A673 (cell line): ENCODE measurements at regions not wholly inside any gene's neighbourhood (a gene's known extent, or its start where the extent isn't known, plus 50 kb on each side); places are given as distances from the start of the nearest gene placed in this dataset.

Source experiments
- BruUV-seq: library from RNA; stranded (reverse); fragments of 400-500 nt; replicated peaks from 2 replicates; lab custom pipeline; 2021; lab: Mats Ljungman, UMichigan
- CTCF ChIA-PET: fragments of 300-600 bp; sonication (Branson Sonifier 250); formaldehyde crosslinking; loops from one replicate; lab custom pipeline; 2022; ENCODE audit warnings: antibody characterized with exemption; lab: Charles Lee
- POLR2A ChIA-PET: fragments of 300-600 bp; sonication (Branson Sonifier 250); formaldehyde crosslinking; loops from one replicate; lab custom pipeline; 2022; ENCODE audit warnings: antibody characterized with exemption; ENCODE audit not compliant: low non-redundant PET; lab: Charles Lee
- DNase-seq: peaks from one replicate; pipeline ENCODE4 v3.0.0-alpha.2; 2015; ENCODE audit warnings: low spot score
- H3K27ac ChIP-seq: fragments of 200-600 bp; sonication (generic); 2 replicates; pipeline ENCODE4 v1.5.1; 2016; ENCODE audit warnings: mixed run types, low read depth, mild to moderate bottlenecking, mixed read lengths, antibody characterized with exemption, low read length; ENCODE audit not compliant: poor library complexity, severe bottlenecking
- H3K27me3 ChIP-seq: fragments of 200-600 bp; sonication (generic); replicated peaks from 2 replicates; pipeline ENCODE4 v1.6.1; 2017; ENCODE audit warnings: mixed run types, low read depth, mild to moderate bottlenecking, mixed read lengths, antibody characterized with exemption, low read length; ENCODE audit not compliant: insufficient read depth, poor library complexity
- H3K36me3 ChIP-seq: fragments of 200-600 bp; sonication (generic); 2 replicates; pipeline ENCODE4 v1.6.1; 2016; ENCODE audit warnings: mixed run types, mild to moderate bottlenecking, mixed read lengths, antibody characterized with exemption, low read length; ENCODE audit not compliant: insufficient read depth, poor library complexity, severe bottlenecking
- H3K4me1 ChIP-seq: fragments of 200-600 bp; sonication (generic); 2 replicates; pipeline ENCODE4 v1.6.1; 2017; ENCODE audit warnings: mixed run types, mild to moderate bottlenecking, mixed read lengths, antibody characterized with exemption, low read length; ENCODE audit not compliant: insufficient read depth, poor library complexity, severe bottlenecking
- H3K4me3 ChIP-seq: fragments of 200-600 bp; sonication (generic); 2 replicates; pipeline ENCODE4 v1.5.1; 2016; ENCODE audit warnings: low read depth, mixed run types, mild to moderate bottlenecking, mixed read lengths, low read length; ENCODE audit not compliant: poor library complexity, severe bottlenecking
- H3K9me3 ChIP-seq: fragments of 200-600 bp; sonication (generic); 2 replicates; pipeline ENCODE4 v1.6.1; 2016; ENCODE audit warnings: mixed run types, low read depth, mild to moderate bottlenecking, mixed read lengths, antibody characterized with exemption, low read length; ENCODE audit not compliant: poor library complexity, severe bottlenecking
- CTCF ChIP-seq: fragments of 300-800, 200-600 bp; sonication (generic); conservative IDR thresholded peaks from 2 replicates; pipeline ENCODE4 v1.5.1; 2017; ENCODE audit warnings: low read depth, mild to moderate bottlenecking, antibody characterized with exemption, low read length, moderate library complexity, mixed read lengths
- EZH2 ChIP-seq: fragments of 200-600 bp; sonication (generic); IDR thresholded peaks from 2 replicates; pipeline ENCODE4 v1.6.1; 2017; ENCODE audit warnings: borderline replicate concordance, low read depth, mild to moderate bottlenecking, mixed read lengths, antibody characterized with exemption, low read length; ENCODE audit not compliant: poor library complexity, severe bottlenecking
- intact Hi-C: fragments of 100-400 bp; cut with micrococcal nuclease; formaldehyde crosslinking; loops from one replicate; pipeline ENCODE4 v1.10.0; 2022; ENCODE audit not compliant: unreplicated experiment

- DNase-seq = no peak
- Histone ChIP-seq H3K36me3 (no peaks in the 10 kb centered on the region), H3K4me1 (no peaks in the 10 kb centered on the region), H3K27ac (no peak overlapping the region), H3K9me3 (no peaks in the 10 kb centered on the region), H3K27me3 (no peaks in the 10 kb centered on the region), H3K4me3 (no peak overlapping the region)
- intact Hi-C loops = no loop called here
- ChIA-PET CTCF (no interaction called here), POLR2A (no interaction called here)
- no peak for TF ChIP-seq CTCF
- TF ChIP-seq EZH2 = no peak
- BruUV-seq = no TSS peak
Measured at GRCh38 chr1:118297521-118297920, 112.5 kb upstream of the SPAG17 start.

GRCh38 chr1:118294875-118295642, 110.0 kb upstream of the SPAG17 start:
- DNase-seq = no peak
- H3K36me3 ChIP-seq = no peaks in the 10 kb centered on the region
- BruUV-seq = no TSS peak
- H3K4me3 ChIP-seq = no peak overlapping the region
- ChIA-PET POLR2A (no interaction called here), CTCF (no interaction called here)
- H3K27me3 ChIP-seq = no peaks in the 10 kb centered on the region
- TF ChIP-seq EZH2 = no peak
- TF ChIP-seq CTCF = no peak
- no peaks in the 10 kb centered on the region for H3K4me1 ChIP-seq
- no peak overlapping the region for H3K27ac ChIP-seq
- intact Hi-C loops = no loop called here
- H3K9me3 ChIP-seq = no peaks in the 10 kb centered on the region

GRCh38 chr1:118291661-118292060, 106.6 kb upstream of the SPAG17 start:
- H3K36me3 ChIP-seq = no peaks in the 10 kb centered on the region
- BruUV-seq = no TSS peak
- no peak overlapping the region for H3K27ac ChIP-seq
- DNase-seq = no peak
- POLR2A ChIA-PET = no interaction called here
- no peak for TF ChIP-seq EZH2
- no peak for TF ChIP-seq CTCF
- no peaks in the 10 kb centered on the region for H3K27me3 ChIP-seq
- H3K9me3 ChIP-seq = no peaks in the 10 kb centered on the region
- intact Hi-C loops = no loop called here
- H3K4me1 ChIP-seq = peaks cover 5% of the 10 kb centered on the region
- CTCF ChIA-PET = no interaction called here
- H3K4me3 ChIP-seq = no peak overlapping the region
